ENCODE measurements at regions not wholly inside any gene's neighbourhood (a gene's known extent, or its start where the extent isn't known, plus 50 kb on each side); places are given as distances from the start of the nearest gene placed in this dataset.

GRCh38 chr5:160491438-160491837, 69.8 kb downstream of the PTTG1 start:
- no peaks in the 10 kb centered on the region for H3K4me1 ChIP-seq (ENCODE audit: control insufficient read depth in 2 of 3, insufficient read depth in 2 of 3, low read depth in 1 of 3, low read length in 3 of 3)
- H3K27ac ChIP-seq (ENCODE audit: low read depth in 2 of 2, low read length in 2 of 2) = no peak overlapping the region
- intact Hi-C loops (cut with DNase I) = no loop called here
- no peak for DNase-seq
- no peaks in the 10 kb centered on the region for H3K36me3 ChIP-seq (ENCODE audit: control insufficient read depth in 2 of 3, insufficient read depth in 3 of 3, low read length in 3 of 3)
- H3K9ac ChIP-seq (ENCODE audit: low read length in 3 of 3) = no peak overlapping the region
- no peaks in the 10 kb centered on the region for H3K9me3 ChIP-seq (ENCODE audit: control insufficient read depth in 2 of 3, insufficient read depth in 1 of 3, low read length in 3 of 3)
- no peaks in the 10 kb centered on the region for H3K27me3 ChIP-seq (ENCODE audit: control insufficient read depth, insufficient read depth, low read length)
- no peak overlapping the region for H3K4me3 ChIP-seq (ENCODE audit: low read length in 3 of 3)
- no peak for TF ChIP-seq CTCF (IDR thresholded peaks at IDR 0.05; ENCODE audit: borderline replicate concordance, extremely low read depth, insufficient read depth)
- no peak for FAIRE-seq

GRCh38 chr5:160492565-160492964, 70.9 kb downstream of the PTTG1 start:
- DNase-seq = no peak
- Histone ChIP-seq H3K36me3 (ENCODE audit: control insufficient read depth in 2 of 3, insufficient read depth in 3 of 3, low read length in 3 of 3) (no peaks in the 10 kb centered on the region), H3K27me3 (ENCODE audit: control insufficient read depth, insufficient read depth, low read length) (no peaks in the 10 kb centered on the region), H3K9ac (ENCODE audit: low read length in 3 of 3) (no peak overlapping the region), H3K4me1 (ENCODE audit: control insufficient read depth in 2 of 3, insufficient read depth in 2 of 3, low read depth in 1 of 3, low read length in 3 of 3) (no peaks in the 10 kb centered on the region), H3K4me3 (ENCODE audit: low read length in 3 of 3) (no peak overlapping the region), H3K9me3 (ENCODE audit: control insufficient read depth in 2 of 3, insufficient read depth in 1 of 3, low read length in 3 of 3) (no peaks in the 10 kb centered on the region), H3K27ac (ENCODE audit: low read depth in 2 of 2, low read length in 2 of 2) (no peak overlapping the region)
- FAIRE-seq = no peak
- intact Hi-C loops (cut with DNase I) = no loop called here
- TF ChIP-seq CTCF (IDR thresholded peaks at IDR 0.05; ENCODE audit: borderline replicate concordance, extremely low read depth, insufficient read depth) = no peak

- H3K36me3 ChIP-seq (ENCODE audit: control insufficient read depth in 2 of 3, insufficient read depth in 3 of 3, low read length in 3 of 3) = no peaks in the 10 kb centered on the region
- intact Hi-C loops (cut with DNase I) = no loop called here
- FAIRE-seq (no peak), DNase-seq (no peak)
- H3K4me1 ChIP-seq (ENCODE audit: control insufficient read depth in 2 of 3, insufficient read depth in 2 of 3, low read depth in 1 of 3, low read length in 3 of 3) = no peaks in the 10 kb centered on the region
- no peak overlapping the region for H3K27ac ChIP-seq (ENCODE audit: low read depth in 2 of 2, low read length in 2 of 2)
- H3K9ac ChIP-seq (ENCODE audit: low read length in 3 of 3) = no peak overlapping the region
- H3K9me3 ChIP-seq (ENCODE audit: control insufficient read depth in 2 of 3, insufficient read depth in 1 of 3, low read length in 3 of 3) = no peaks in the 10 kb centered on the region
- TF ChIP-seq CTCF (IDR thresholded peaks at IDR 0.05; ENCODE audit: borderline replicate concordance, extremely low read depth, insufficient read depth) = no peak
- no peaks in the 10 kb centered on the region for H3K27me3 ChIP-seq (ENCODE audit: control insufficient read depth, insufficient read depth, low read length)
- no peak overlapping the region for H3K4me3 ChIP-seq (ENCODE audit: low read length in 3 of 3)
Observed at GRCh38 chr5:160493806-160494338, 72.2 kb downstream of the PTTG1 start.

GRCh38 chr5:160494451-160494850, 72.8 kb downstream of the PTTG1 start:
- no peak for TF ChIP-seq CTCF (IDR thresholded peaks at IDR 0.05; ENCODE audit: borderline replicate concordance, extremely low read depth, insufficient read depth)
- Histone ChIP-seq H3K9ac (ENCODE audit: low read length in 3 of 3) (no peak overlapping the region), H3K4me1 (ENCODE audit: control insufficient read depth in 2 of 3, insufficient read depth in 2 of 3, low read depth in 1 of 3, low read length in 3 of 3) (no peaks in the 10 kb centered on the region), H3K9me3 (ENCODE audit: control insufficient read depth in 2 of 3, insufficient read depth in 1 of 3, low read length in 3 of 3) (no peaks in the 10 kb centered on the region), H3K27me3 (ENCODE audit: control insufficient read depth, insufficient read depth, low read length) (no peaks in the 10 kb centered on the region), H3K4me3 (ENCODE audit: low read length in 3 of 3) (no peak overlapping the region), H3K27ac (ENCODE audit: low read depth in 2 of 2, low read length in 2 of 2) (no peak overlapping the region), H3K36me3 (ENCODE audit: control insufficient read depth in 2 of 3, insufficient read depth in 3 of 3, low read length in 3 of 3) (no peaks in the 10 kb centered on the region)
- FAIRE-seq = no peak
- DNase-seq = no peak
- intact Hi-C loops (cut with DNase I) = no loop called here
